Upper lobe of right lung (tissue), 1 donor: ENCODE measurements at regions not wholly inside any gene's neighbourhood (a gene's known extent, or its start where the extent isn't known, plus 50 kb on each side); places are given as distances from the start of the nearest gene placed in this dataset.

Experiments used
- ATAC-seq: fragments of 200-7000 bp; cut with Tn5 transposase; one replicate; pipeline ENCODE4 v1.9.1; 2020; ENCODE audit warnings: mild to moderate bottlenecking, moderate library complexity
- DNase-seq: peaks from one replicate; pipeline ENCODE4 v3.0.0-alpha.2; 2020
- H3K27ac ChIP-seq: fragments of 200-600 bp; one replicate; pipeline ENCODE4 v1.8.0; 2022
- H3K27me3 ChIP-seq: fragments of 200-600 bp; one replicate; pipeline ENCODE4 v1.8.0; 2022; ENCODE audit warnings: mild to moderate bottlenecking
- H3K36me3 ChIP-seq: fragments of 200-600 bp; one replicate; pipeline ENCODE4 v1.8.0; 2022
- H3K4me1 ChIP-seq: fragments of 200-600 bp; one replicate; pipeline ENCODE4 v1.8.0; 2022
- H3K4me3 ChIP-seq: fragments of 200-600 bp; one replicate; pipeline ENCODE4 v1.8.0; 2022; ENCODE audit warnings: mild to moderate bottlenecking
- H3K9me3 ChIP-seq: fragments of 200-600 bp; one replicate; pipeline ENCODE4 v1.8.0; 2022
- intact Hi-C: fragments of 100-400 bp; cut with DNase I; formaldehyde crosslinking; loops from one replicate; pipeline ENCODE4 v1.11.0; 2022
- TF ChIP-seq, protein P1 (sequence below): fragments of 200-600 bp; IDR thresholded peaks from one replicate; pipeline ENCODE4 v1.8.0; 2022; ENCODE audit warnings: antibody characterized with exemption
- donor health status: DM: no; HTN: yes; CAD: no; lungs with severe emphysema.

DNA sequence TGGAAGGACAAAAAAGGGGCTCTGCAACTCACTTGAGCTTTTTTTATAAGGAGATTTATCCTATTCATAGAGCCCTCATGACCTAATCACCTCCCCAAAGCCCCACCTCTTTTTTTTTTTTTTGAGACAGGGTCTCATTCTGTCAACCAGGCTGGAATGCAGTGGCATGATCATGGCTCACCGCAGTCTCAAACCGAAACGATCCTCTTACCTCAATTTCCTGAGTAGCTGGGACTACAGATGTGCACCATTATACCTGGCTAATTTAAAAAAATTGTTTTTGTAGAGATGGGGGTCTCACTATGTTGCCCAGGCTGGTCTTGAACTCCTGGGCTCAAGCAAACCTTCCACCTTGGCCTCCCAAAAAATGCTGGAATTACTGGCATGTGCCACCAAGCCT is 61.6 kb upstream of the PDGFRA start:
- Histone ChIP-seq H3K27me3 (no peaks in the 10 kb centered on the region), H3K4me1 (no peaks in the 10 kb centered on the region), H3K27ac (no peak overlapping the region), H3K36me3 (no peaks in the 10 kb centered on the region), H3K4me3 (no peak overlapping the region), H3K9me3 (no peaks in the 10 kb centered on the region)
- DNase-seq (no peak), ATAC-seq (no peak)
- intact Hi-C loops, result no loop called here
- TF ChIP-seq, protein P1, sequence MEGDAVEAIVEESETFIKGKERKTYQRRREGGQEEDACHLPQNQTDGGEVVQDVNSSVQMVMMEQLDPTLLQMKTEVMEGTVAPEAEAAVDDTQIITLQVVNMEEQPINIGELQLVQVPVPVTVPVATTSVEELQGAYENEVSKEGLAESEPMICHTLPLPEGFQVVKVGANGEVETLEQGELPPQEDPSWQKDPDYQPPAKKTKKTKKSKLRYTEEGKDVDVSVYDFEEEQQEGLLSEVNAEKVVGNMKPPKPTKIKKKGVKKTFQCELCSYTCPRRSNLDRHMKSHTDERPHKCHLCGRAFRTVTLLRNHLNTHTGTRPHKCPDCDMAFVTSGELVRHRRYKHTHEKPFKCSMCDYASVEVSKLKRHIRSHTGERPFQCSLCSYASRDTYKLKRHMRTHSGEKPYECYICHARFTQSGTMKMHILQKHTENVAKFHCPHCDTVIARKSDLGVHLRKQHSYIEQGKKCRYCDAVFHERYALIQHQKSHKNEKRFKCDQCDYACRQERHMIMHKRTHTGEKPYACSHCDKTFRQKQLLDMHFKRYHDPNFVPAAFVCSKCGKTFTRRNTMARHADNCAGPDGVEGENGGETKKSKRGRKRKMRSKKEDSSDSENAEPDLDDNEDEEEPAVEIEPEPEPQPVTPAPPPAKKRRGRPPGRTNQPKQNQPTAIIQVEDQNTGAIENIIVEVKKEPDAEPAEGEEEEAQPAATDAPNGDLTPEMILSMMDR, result no peak

DNA sequence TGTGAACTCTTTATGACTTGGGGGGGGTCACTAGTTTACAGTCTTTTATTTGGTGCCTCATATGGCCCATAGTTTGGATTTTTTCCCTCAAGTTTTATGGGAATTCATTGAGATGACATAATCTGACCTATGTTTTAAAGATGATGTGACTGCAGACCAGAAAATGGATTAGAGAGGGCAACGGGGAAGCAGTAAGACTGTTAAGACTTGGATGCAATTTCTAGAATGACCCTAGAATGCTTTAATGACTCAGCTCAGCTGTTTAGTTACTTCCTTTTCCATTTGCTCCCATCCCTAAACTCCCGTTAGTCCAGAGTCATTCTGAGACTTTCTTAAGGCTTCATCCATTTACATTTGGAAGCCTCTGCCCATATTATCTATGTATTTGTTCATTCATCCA is 59.9 kb upstream of the PDGFRA start:
- Histone ChIP-seq H3K36me3 (no peaks in the 10 kb centered on the region), H3K4me3 (no peak overlapping the region), H3K27ac (no peak overlapping the region), H3K4me1 (no peaks in the 10 kb centered on the region), H3K9me3 (no peaks in the 10 kb centered on the region), H3K27me3 (no peaks in the 10 kb centered on the region)
- no peak for DNase-seq
- no peak for ATAC-seq
- intact Hi-C loops, result no loop called here
- TF ChIP-seq, protein P1, result no peak

- TF ChIP-seq, protein P1, result no peak
Observed at GRCh38 chr4:54172156-54172555, 56.9 kb upstream of the PDGFRA start.

GRCh38 chr4:54173281-54173912 is 55.7 kb upstream of the PDGFRA start:
- ATAC-seq (no peak), DNase-seq (no peak)
- Histone ChIP-seq H3K27ac (no peak overlapping the region), H3K27me3 (no peaks in the 10 kb centered on the region), H3K36me3 (no peaks in the 10 kb centered on the region), H3K4me3 (no peak overlapping the region), H3K4me1 (no peaks in the 10 kb centered on the region), H3K9me3 (no peaks in the 10 kb centered on the region)
- intact Hi-C loops, result no loop called here
- TF ChIP-seq, protein P1, result no peak

More at GRCh38 chr4:54172156-54172555, 56.9 kb upstream of the PDGFRA start:
- DNase-seq, result no peak
- H3K9me3 ChIP-seq, result no peaks in the 10 kb centered on the region
- no peaks in the 10 kb centered on the region for H3K36me3 ChIP-seq
- H3K27me3 ChIP-seq, result no peaks in the 10 kb centered on the region
- H3K4me3 ChIP-seq, result no peak overlapping the region
- intact Hi-C loops, result no loop called here
- no peaks in the 10 kb centered on the region for H3K4me1 ChIP-seq
- H3K27ac ChIP-seq, result no peak overlapping the region
- ATAC-seq, result no peak

DNA sequence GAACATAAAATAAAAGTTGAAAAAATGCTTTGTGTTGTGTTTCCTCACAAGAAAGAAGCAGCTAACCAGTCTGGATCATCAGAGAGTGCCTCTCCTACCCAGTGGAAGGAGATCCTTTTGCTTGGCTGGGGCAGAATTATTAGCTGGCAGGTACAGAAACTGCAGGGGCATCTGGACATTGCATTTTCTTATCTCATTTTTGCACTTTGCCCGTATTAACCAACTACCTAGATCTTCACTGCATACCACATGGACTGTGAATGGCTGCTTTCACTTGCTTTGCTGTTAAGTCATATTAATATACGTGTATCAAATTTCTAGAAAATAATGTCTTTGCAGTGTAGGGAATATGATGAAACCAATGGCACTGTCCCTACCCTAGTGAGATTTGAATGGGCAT is 52.9 kb upstream of the PDGFRA start:
- Histone ChIP-seq H3K36me3 (no peaks in the 10 kb centered on the region), H3K4me3 (no peak overlapping the region), H3K9me3 (no peaks in the 10 kb centered on the region), H3K27ac (no peak overlapping the region), H3K4me1 (no peaks in the 10 kb centered on the region), H3K27me3 (no peaks in the 10 kb centered on the region)
- TF ChIP-seq, protein P1, result no peak
- intact Hi-C loops, result no loop called here
- ATAC-seq (no peak), DNase-seq (no peak)
